Choroid plexus epithelial cell (primary cell): ENCODE measurements at regions not wholly inside any gene's neighbourhood (a gene's known extent, or its start where the extent isn't known, plus 50 kb on each side); places are given as distances from the start of the nearest gene placed in this dataset.

Experiments
- DNase-seq: peaks from one replicate; pipeline ENCODE4 v3.0.0-alpha.2; 2010; ENCODE audit warnings: low read depth
- H3K4me3 ChIP-seq: 2 replicates; pipeline ENCODE4 v1.5.1; 2011; ENCODE audit warnings: low read depth, mild to moderate bottlenecking, control low read depth, low read length, moderate library complexity
- CTCF ChIP-seq: conservative IDR thresholded peaks from 2 replicates; pipeline ENCODE4 v1.5.1; 2011; ENCODE audit warnings: low read depth, mild to moderate bottlenecking, control low read depth, inconsistent platforms, low read length, moderate library complexity

DNA sequence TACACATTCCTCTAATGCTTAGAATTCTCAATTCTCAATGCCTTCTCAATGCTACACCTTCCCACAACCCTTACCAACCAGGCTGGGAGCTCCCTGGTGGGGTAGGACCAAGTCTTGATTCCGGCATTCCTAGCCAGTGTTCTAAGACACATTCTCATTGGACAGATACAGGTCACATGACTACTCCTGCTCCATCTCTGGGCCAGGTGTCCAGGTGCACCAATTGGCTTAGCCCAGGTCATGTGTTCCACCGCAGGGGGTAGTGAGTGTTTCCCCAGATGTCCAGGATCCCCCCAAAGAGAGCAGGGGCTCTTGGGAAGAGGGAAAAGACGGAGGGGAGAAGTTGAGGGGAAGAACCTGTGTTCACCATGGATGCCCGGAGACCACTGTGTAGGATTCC is 58.7 kb upstream of the MLN start:
- DNase-seq, result no peak
- H3K4me3 ChIP-seq, result no peak overlapping the region
- no peak for TF ChIP-seq CTCF

DNA sequence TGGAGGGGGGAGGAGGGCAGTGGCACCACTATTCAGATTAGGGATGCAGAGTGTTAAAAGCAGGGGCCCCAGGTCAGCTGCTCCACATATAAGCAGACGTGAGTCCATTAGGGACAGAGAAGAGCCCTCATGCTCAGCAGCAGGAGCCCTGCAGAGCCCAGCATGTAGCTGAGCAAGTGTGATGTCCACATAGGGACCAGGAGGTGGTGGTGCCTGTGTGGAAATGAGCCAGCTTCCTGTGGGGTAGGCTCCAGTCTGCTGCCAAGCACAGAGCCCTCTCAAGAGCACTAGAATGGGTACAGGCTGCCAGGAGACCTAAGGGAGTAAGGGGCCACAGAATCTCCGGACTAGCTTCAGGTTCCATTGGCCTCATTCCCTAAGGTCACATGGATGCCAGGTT is 57.9 kb upstream of the MLN start:
- H3K4me3 ChIP-seq, result no peak overlapping the region
- no peak for TF ChIP-seq CTCF
- no peak for DNase-seq

GRCh38 chr6:33860706-33861474 is 57.1 kb upstream of the MLN start:
- peak; percentile 64 for DNase-seq
- no peak overlapping the region for H3K4me3 ChIP-seq
- no peak for TF ChIP-seq CTCF

DNA sequence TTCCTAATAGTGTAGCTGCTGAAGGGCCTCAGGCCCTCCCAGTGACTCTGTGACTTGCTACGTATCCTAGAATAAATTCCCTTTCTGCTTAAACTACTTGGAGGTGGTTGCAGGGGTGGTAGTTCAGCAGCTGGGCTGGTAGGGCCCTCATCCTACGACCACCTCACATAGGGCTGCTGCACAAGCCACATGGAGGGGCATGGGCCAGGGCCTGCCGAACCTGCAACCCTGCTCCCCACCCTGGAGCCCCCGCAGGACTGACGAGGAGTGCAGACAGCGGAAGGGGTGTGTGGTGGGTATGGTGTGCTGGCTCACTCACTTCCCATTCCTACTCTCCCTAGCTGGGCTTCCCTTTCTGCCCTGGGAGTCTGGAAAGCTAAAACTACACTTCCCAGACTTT is 56.2 kb upstream of the MLN start:
- no peak for DNase-seq
- TF ChIP-seq CTCF, result no peak
- no peak overlapping the region for H3K4me3 ChIP-seq

GRCh38 chr6:33858804-33859505 is 55.2 kb upstream of the MLN start:
- H3K4me3 ChIP-seq, result no peak overlapping the region
- no peak for TF ChIP-seq CTCF
- no peak for DNase-seq

DNA sequence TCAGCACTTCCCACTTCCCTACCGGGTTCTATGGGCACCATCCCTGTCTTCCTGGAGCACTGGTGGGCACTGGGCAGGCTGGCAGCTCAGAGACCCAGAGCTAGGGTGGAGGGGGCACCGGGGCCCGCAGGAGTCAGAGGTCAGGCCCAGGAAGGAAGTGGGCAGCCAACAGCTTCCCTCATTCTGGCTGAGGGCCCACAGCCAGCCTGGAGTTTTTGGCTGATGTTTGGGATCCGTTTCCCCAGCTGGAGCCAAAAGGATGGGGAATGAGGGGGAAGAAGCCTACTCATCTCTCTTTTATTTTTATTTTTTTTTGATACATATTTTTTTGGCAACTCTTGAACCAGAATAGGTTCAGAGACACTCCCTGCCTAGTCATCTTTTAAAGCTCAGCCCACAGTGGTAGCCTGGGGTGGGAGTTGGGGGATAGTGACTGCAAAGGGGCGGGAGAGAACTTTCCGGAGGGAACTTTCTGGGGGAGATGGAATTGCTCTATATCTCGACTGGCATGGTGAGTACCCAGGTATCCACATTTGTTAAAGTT is 54.2 kb upstream of the MLN start:
- H3K4me3 ChIP-seq, result no peak overlapping the region
- no peak for TF ChIP-seq CTCF
- DNase-seq, result no peak
